ENCODE measurements at regions not wholly inside any gene's neighbourhood (a gene's known extent, or its start where the extent isn't known, plus 50 kb on each side); places are given as distances from the start of the nearest gene placed in this dataset.

DNA sequence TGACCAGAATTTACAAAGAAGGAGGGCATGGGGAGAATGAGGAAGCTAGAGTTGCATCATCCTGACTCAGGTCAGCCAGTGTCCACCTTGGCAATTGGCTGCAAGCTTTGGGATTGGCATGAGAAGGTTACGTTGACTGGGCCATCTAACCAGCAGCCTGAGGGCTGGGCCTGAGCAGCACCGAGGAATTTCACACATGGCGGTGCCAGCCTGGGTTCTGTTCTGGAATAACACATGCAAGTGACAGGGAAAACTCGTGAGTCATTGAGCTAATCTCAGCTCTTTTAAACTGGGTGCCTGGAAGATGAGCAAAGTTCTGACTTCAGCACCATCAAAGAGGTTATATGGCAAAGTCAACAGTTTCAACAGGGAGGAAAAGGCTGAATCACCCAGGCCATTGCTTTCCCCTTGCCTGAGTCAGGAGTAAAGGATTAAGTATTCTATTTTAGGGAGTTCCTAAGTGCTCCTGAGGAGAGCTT, 543.2 kb upstream of the TBX3 start:
- Mint-ChIP-seq H3K27ac (no peak overlapping the region), H3K27me3 (no peaks in the 10 kb centered on the region), H3K4me3 (no peak overlapping the region), H3K9me3 (no peaks in the 10 kb centered on the region), H3K36me3 (ENCODE audit: low read depth) (no peaks in the 10 kb centered on the region), H3K4me1 (no peaks in the 10 kb centered on the region)
- TF ChIP-seq, protein P1, sequence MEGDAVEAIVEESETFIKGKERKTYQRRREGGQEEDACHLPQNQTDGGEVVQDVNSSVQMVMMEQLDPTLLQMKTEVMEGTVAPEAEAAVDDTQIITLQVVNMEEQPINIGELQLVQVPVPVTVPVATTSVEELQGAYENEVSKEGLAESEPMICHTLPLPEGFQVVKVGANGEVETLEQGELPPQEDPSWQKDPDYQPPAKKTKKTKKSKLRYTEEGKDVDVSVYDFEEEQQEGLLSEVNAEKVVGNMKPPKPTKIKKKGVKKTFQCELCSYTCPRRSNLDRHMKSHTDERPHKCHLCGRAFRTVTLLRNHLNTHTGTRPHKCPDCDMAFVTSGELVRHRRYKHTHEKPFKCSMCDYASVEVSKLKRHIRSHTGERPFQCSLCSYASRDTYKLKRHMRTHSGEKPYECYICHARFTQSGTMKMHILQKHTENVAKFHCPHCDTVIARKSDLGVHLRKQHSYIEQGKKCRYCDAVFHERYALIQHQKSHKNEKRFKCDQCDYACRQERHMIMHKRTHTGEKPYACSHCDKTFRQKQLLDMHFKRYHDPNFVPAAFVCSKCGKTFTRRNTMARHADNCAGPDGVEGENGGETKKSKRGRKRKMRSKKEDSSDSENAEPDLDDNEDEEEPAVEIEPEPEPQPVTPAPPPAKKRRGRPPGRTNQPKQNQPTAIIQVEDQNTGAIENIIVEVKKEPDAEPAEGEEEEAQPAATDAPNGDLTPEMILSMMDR (IDR thresholded peaks at IDR 0.05): no peak
- ChIA-PET CTCF (no interaction called here), POLR2A (no interaction called here)
- intact Hi-C loops (cut with micrococcal nuclease): no loop called here
- ATAC-seq (ENCODE audit: low read depth) (no peak), DNase-seq (no peak)

DNA sequence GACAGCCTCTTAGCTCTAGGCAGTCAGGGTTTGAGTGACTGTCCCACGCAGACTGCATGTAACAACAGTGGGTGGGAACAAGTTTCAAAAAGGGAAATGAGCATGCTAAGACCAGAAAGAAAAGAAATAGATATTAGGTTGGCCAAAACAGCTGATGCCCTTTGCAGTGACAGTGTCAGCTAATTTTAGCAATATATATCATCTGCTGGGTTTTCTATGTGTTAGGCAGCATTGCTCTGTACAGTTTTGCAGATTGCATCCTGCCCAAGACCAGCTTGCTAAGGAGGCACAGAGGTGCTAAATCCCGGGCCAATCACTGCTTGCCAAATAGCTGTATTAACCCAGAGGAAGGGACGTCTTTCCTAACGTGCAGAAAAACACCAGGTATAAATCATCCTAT, 541.9 kb upstream of the TBX3 start:
- ChIA-PET CTCF (no interaction called here), POLR2A (no interaction called here)
- DNase-seq (no peak), ATAC-seq (ENCODE audit: low read depth) (no peak)
- Mint-ChIP-seq H3K36me3 (ENCODE audit: low read depth) (no peaks in the 10 kb centered on the region), H3K27ac (no peak overlapping the region), H3K4me1 (no peaks in the 10 kb centered on the region), H3K9me3 (no peaks in the 10 kb centered on the region), H3K27me3 (no peaks in the 10 kb centered on the region), H3K4me3 (no peak overlapping the region)
- intact Hi-C loops (cut with micrococcal nuclease): no loop called here
- TF ChIP-seq, protein P1 (IDR thresholded peaks at IDR 0.05): no peak

DNA sequence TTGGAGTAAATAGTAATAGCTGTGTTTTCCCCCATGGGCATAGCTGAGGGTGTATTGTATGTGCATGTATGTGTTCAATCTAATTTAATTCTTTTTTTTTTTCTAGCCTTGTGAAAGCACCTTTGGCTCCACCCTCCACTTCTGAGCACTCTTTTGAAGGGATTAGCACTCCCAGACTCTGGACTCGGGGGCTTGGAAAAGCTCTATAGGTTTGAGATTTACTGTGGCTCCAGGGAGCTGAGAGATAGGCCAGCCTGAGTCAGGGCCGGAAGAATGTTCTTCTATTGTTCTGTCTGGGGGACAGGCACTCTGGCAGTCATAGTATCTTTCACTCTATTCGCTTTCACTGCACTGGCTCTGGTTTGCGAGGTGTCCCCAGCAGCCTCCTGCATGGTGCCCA, 540.0 kb upstream of the TBX3 start:
- Mint-ChIP-seq H3K4me3 (no peak overlapping the region), H3K27me3 (no peaks in the 10 kb centered on the region), H3K4me1 (no peaks in the 10 kb centered on the region), H3K27ac (no peak overlapping the region), H3K36me3 (ENCODE audit: low read depth) (no peaks in the 10 kb centered on the region), H3K9me3 (no peaks in the 10 kb centered on the region)
- ChIA-PET POLR2A (no interaction called here), CTCF (no interaction called here)
- TF ChIP-seq, protein P1 (IDR thresholded peaks at IDR 0.05): no peak
- intact Hi-C loops (cut with micrococcal nuclease): no loop called here
- ATAC-seq (ENCODE audit: low read depth) (no peak), DNase-seq (no peak)

DNA sequence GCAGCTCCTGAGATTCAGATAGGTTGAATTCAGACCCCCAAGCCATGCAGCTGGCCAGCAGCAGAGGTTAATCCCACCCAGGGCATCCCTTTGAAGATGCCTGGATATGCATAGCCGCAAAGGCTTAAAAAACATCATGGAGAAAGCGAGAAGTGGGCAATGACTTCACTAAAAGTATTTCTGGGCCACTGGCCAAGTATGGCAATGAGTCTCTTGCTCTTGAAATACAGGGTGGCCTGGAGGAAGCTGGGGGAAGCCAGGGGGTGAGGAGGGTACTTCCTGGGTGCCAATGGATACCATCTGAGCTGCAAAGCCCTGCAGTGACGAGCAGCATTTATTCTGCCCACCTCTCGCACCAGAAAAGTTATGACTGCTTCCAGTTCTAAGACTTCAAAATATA, 539.3 kb upstream of the TBX3 start:
- ChIA-PET POLR2A (no interaction called here), CTCF (no interaction called here)
- H3K36me3 Mint-ChIP-seq (ENCODE audit: low read depth): no peaks in the 10 kb centered on the region
- DNase-seq (no peak), ATAC-seq (ENCODE audit: low read depth) (no peak)
- H3K4me1 Mint-ChIP-seq: no peaks in the 10 kb centered on the region
- H3K27me3 Mint-ChIP-seq: no peaks in the 10 kb centered on the region
- H3K27ac Mint-ChIP-seq: no peak overlapping the region
- intact Hi-C loops (cut with micrococcal nuclease): no loop called here
- TF ChIP-seq, protein P1 (IDR thresholded peaks at IDR 0.05): no peak
- no peak overlapping the region for H3K4me3 Mint-ChIP-seq
- no peaks in the 10 kb centered on the region for H3K9me3 Mint-ChIP-seq

DNA sequence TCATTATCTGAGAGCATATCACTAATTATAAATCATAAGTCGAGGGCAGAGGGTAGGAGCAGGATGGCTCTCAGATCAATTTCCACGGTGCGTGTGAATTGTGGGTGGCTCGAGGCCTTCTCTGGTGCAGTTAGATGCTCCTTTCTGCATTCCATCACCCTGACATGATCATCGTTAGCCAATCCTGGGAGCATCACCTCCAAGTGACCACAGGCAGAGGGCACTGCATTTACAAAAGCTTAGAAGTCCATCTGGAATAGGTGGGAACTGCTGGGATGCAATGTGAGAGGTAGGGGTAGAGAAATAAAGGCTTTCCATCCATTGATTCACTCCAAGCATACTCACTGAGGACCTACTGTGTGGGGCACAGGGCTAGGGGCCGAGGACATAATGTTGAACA, 538.2 kb upstream of the TBX3 start:
- ATAC-seq (ENCODE audit: low read depth) (no peak), DNase-seq (no peak)
- Mint-ChIP-seq H3K4me1 (no peaks in the 10 kb centered on the region), H3K27me3 (no peaks in the 10 kb centered on the region), H3K27ac (no peak overlapping the region), H3K4me3 (no peak overlapping the region), H3K9me3 (no peaks in the 10 kb centered on the region), H3K36me3 (ENCODE audit: low read depth) (no peaks in the 10 kb centered on the region)
- CTCF ChIA-PET: no interaction called here
- intact Hi-C loops (cut with micrococcal nuclease): no loop called here
- POLR2A ChIA-PET: no interaction called here
- TF ChIP-seq, protein P1 (IDR thresholded peaks at IDR 0.05): no peak

Data from activated B cell treated with CpG ODN at 0.5 μM for 24 hours (primary cell).